HFF-Myc (cell line): ENCODE measurements at regions not wholly inside any gene's neighbourhood (a gene's known extent, or its start where the extent isn't known, plus 50 kb on each side); places are given as distances from the start of the nearest gene placed in this dataset.

Source experiments
- DNase-seq: peaks from one replicate; pipeline ENCODE4 v3.0.0-alpha.2; 2011; ENCODE audit warnings: low read depth; ENCODE audit errors: extremely low read depth
- H3K4me3 ChIP-seq: replicated peaks from 2 replicates; pipeline ENCODE4 v1.5.1; 2011; ENCODE audit warnings: low read depth, mild to moderate bottlenecking, control low read depth, low read length
- TF ChIP-seq, protein P1 (sequence below): IDR thresholded peaks from 2 replicates; pipeline ENCODE4 v1.5.1; 2012; ENCODE audit warnings: mild to moderate bottlenecking, low read depth, low read length, control low read depth; ENCODE audit errors: missing control alignments

DNA sequence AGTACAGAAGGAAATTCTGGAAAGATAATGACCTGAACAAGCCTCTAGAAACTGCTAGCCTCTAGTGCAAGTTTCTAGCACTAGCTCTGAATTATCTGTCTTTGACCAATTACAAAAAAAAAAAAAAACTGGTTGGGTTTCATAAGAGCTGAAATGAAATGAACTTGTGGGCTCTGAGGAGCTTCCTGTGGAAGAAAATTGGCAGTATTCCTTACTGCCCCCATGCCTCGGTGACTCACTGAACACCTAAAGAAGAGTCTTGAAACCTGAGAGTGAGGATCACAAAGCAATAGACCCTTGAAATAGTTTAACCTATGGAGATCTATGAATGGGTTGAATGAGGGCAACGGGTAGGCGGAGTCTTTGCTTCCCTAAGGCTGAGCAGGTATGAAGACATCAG is 263.6 kb upstream of the RASA1 start:
- no peak overlapping the region for H3K4me3 ChIP-seq
- TF ChIP-seq, protein P1, sequence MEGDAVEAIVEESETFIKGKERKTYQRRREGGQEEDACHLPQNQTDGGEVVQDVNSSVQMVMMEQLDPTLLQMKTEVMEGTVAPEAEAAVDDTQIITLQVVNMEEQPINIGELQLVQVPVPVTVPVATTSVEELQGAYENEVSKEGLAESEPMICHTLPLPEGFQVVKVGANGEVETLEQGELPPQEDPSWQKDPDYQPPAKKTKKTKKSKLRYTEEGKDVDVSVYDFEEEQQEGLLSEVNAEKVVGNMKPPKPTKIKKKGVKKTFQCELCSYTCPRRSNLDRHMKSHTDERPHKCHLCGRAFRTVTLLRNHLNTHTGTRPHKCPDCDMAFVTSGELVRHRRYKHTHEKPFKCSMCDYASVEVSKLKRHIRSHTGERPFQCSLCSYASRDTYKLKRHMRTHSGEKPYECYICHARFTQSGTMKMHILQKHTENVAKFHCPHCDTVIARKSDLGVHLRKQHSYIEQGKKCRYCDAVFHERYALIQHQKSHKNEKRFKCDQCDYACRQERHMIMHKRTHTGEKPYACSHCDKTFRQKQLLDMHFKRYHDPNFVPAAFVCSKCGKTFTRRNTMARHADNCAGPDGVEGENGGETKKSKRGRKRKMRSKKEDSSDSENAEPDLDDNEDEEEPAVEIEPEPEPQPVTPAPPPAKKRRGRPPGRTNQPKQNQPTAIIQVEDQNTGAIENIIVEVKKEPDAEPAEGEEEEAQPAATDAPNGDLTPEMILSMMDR = no peak
- no peak for DNase-seq

DNA sequence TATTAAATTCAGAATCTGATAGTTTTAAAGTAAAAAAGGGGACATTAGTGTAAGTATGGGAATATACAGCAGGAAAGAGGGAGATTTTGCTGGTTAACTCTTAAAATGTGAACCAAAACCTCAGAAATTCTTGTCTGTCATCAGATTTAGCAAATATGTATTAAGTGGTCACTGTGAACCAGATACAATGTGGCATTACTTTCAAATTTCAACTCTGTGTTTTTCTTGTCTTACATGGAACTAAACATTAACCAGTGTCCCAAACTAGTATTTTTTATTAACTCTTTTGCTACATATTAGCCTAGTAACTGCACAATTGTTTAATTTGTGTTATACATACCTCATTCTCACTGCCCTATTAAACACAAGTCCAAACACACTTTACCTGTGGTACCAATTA is 259.9 kb upstream of the RASA1 start:
- H3K4me3 ChIP-seq = no peak overlapping the region
- no peak for DNase-seq
- TF ChIP-seq, protein P1 = no peak

DNA sequence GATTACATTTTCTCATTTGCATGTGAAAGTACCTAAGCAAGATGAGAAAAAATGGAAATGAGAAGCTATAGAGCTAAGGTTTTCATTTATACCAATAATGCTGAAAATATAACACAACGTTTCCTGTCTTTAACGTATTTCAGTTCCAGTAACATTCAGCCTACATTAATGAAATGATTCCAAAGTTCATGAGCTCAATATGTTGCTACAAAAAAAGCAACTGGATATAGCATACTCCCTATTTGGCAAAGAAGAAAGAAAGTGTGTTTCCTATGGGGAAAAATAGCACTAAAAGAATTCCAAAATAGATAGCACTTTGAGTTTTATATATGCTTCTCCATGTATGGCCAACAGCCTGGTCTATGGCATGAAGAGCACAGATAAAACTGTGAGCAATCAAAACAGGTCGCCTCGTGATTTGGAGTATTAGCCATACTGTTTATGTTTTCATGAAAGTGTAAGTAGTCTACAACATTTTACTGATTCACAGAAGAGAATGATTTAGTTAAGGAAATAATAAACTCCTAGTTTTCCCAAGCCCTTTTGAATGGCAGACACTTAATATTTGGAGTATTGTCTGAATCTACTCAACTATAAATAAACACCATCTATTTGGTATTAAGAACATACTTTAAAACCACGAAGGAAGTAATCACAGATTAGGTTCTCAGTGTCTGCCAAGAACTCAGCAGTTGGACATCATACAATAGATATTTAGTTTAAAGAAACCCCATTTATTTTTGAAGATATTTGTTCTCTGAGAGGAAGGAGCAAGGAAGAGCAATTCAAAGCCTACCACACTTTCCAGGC is 258.7 kb upstream of the RASA1 start:
- no peak overlapping the region for H3K4me3 ChIP-seq
- TF ChIP-seq, protein P1 = no peak
- no peak for DNase-seq

DNA sequence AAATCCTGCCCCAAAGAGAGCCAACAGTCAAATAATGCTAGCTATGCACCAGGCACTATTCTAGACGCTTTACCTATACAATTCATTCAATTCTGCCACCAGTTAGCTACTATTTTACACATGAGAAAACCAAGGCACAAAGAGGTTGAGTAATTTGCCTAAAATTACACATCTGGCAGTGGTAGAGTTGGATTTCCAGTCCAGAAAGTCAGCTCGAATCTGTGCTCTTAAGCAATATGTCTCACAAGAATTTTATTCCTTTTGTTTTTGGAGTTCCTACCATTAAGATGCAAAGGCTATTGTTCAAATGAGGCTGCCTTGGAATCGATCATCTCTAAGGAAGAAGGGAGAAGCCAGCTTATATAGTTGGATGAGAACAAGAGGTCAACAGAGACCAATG is 256.9 kb upstream of the RASA1 start:
- TF ChIP-seq, protein P1 = no peak
- DNase-seq = no peak
- H3K4me3 ChIP-seq = no peak overlapping the region

DNA sequence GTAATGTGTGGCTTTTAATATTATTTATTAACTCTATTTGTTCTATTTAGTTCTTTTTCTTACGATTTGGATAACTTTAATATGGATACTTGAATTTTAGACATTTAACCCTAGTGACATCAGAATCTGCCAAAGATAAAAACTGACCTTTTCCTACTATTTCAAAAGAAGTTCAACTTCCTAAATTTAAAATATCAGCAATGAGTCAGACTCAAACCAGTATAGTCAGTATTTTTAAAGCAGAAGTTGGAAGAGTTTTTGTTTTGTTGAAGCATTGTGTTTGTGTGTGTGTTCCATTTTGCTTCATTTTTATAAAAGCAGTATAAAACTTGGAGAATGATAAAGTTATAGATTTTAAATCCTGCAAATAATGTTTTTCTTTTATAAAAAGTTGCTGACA is 251.8 kb upstream of the RASA1 start:
- TF ChIP-seq, protein P1 = no peak
- DNase-seq = no peak

DNA sequence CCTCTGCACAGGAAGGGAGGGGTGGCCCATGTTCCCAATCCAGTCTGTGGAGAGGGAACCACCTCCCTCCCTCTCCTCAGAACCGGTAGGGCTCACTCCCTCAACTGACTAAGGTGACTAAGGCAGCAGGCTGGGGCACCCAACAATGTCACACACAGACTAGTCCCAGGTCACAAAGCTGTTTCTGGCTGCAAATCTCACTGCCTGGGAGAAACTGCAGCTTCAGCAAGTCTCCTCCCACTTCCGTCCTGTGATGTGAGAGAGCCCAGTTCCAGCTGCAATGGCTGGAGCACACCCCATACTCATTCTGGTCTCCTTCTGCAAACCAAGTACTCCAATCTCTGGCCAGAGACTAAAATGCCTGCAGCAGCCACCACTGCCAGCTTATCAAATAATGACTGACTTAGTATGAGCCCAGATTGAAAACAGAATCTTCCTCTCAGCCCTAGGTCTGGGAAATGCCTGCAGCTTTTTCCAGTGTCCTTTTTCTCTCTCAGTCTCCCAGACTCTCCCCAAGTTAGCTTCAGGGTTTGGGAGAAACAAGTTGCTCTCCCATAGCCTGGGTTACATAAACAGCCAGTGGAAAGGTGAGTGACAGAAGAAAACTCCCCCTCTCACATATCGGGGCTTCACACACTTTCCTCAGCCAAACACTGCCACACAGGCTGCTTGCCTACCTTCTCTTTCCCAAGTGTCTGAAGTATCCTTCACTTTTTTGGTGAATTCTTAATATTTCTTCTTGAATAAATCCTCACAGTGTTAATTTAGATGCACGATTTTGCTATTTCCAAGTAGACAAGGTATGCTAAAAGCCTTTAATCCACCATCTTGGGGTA is 247.4 kb upstream of the RASA1 start:
- DNase-seq = no peak
- TF ChIP-seq, protein P1 = no peak
- H3K4me3 ChIP-seq = no peak overlapping the region

More for the DNA sequence above, 251.8 kb upstream of the RASA1 start:
- no peak overlapping the region for H3K4me3 ChIP-seq
